SK-N-SH treated with all-trans-retinoic acid at 6 μM for 48 hours (cell line): ENCODE measurements at regions not wholly inside any gene's neighbourhood (a gene's known extent, or its start where the extent isn't known, plus 50 kb on each side); places are given as distances from the start of the nearest gene placed in this dataset.

ENCODE experiments used
- ATAC-seq: fragments of 200-7000 bp; cut with Tn5 transposase; 3 replicates; pipeline ENCODE4 v1.9.1; 2020; ENCODE audit warnings: mild to moderate bottlenecking, moderate library complexity
- ARNTL ChIP-seq: fragments of 450-650 bp; formaldehyde crosslinking; IDR thresholded peaks from 2 replicates; pipeline ENCODE4 v1.5.0; 2020; ENCODE audit warnings: low read depth, mild to moderate bottlenecking, moderate library complexity, borderline replicate concordance
- BACH2 ChIP-seq: fragments of 250-450 bp; sonication (Bioruptor Pico); IDR thresholded peaks from 2 replicates; pipeline ENCODE4 v1.9.0; 2021; ENCODE audit warnings: mild to moderate bottlenecking, borderline replicate concordance
- CSRNP3 ChIP-seq: fragments of 250-450 bp; sonication (Bioruptor Pico); IDR thresholded peaks from 2 replicates; pipeline ENCODE4 v1.5.1; 2021; ENCODE audit warnings: mild to moderate bottlenecking, moderate library complexity
- GLIS3 ChIP-seq: fragments of 250-450 bp; sonication (Bioruptor Pico); IDR thresholded peaks from 2 replicates; pipeline ENCODE4 v1.5.0; 2020; ENCODE audit warnings: mild to moderate bottlenecking, moderate library complexity
- ISL1 ChIP-seq: fragments of 250-450 bp; sonication (Bioruptor Pico); IDR thresholded peaks from 2 replicates; pipeline ENCODE4 v2.1.2; 2022; ENCODE audit warnings: mild to moderate bottlenecking, moderate library complexity
- PPARA ChIP-seq: fragments of 250-450 bp; sonication (Bioruptor Pico); IDR thresholded peaks from 2 replicates; pipeline ENCODE4 v1.5.0; 2020; ENCODE audit warnings: mild to moderate bottlenecking, borderline replicate concordance
- RARB ChIP-seq: fragments of 250-450 bp; sonication (Bioruptor Pico); IDR thresholded peaks from 2 replicates; pipeline ENCODE4 v1.8.0; 2021; ENCODE audit warnings: mild to moderate bottlenecking, moderate library complexity
- SNAI2 ChIP-seq: fragments of 250-450 bp; sonication (Bioruptor Pico); IDR thresholded peaks from 2 replicates; pipeline ENCODE4 v1.5.0; 2020; ENCODE audit warnings: mild to moderate bottlenecking, moderate library complexity
- TCF4 ChIP-seq: fragments of 250-450 bp; sonication (Bioruptor Pico); IDR thresholded peaks from 2 replicates; pipeline ENCODE4 v1.8.0; 2021; ENCODE audit warnings: mild to moderate bottlenecking, moderate library complexity, borderline replicate concordance
- TOX ChIP-seq: fragments of 250-450 bp; sonication (Bioruptor Pico); IDR thresholded peaks from 2 replicates; pipeline ENCODE4 v1.8.0; 2021; ENCODE audit warnings: mild to moderate bottlenecking, moderate library complexity, borderline replicate concordance
- ZC3H10 ChIP-seq: fragments of 250-450 bp; sonication (Bioruptor Pico); IDR thresholded peaks from 2 replicates; pipeline ENCODE4 v1.5.1; 2021; ENCODE audit warnings: mild to moderate bottlenecking, moderate library complexity
- ZFP3 ChIP-seq: fragments of 250-450 bp; sonication (Bioruptor Pico); IDR thresholded peaks from 2 replicates; pipeline ENCODE4 v1.5.0; 2020; ENCODE audit warnings: mild to moderate bottlenecking, moderate library complexity
- ZNF565 ChIP-seq: fragments of 450-650 bp; formaldehyde crosslinking; conservative IDR thresholded peaks from 2 replicates; pipeline ENCODE4 v1.5.0; 2020; ENCODE audit warnings: low read depth, mild to moderate bottlenecking, moderate library complexity
- TF ChIP-seq, protein P1 (sequence below): fragments of 250-450 bp; sonication (Bioruptor Pico); IDR thresholded peaks from 2 replicates; pipeline ENCODE4 v1.5.1; 2020; ENCODE audit warnings: low read depth, mild to moderate bottlenecking, moderate library complexity
- TF ChIP-seq, protein P2 (sequence below): fragments of 250-450 bp; sonication (Bioruptor Pico); IDR thresholded peaks from 2 replicates; pipeline ENCODE4 v1.8.0; 2021; ENCODE audit warnings: low read depth, mild to moderate bottlenecking, moderate library complexity, borderline replicate concordance
- TF ChIP-seq, protein P3 (sequence below): fragments of 250-450 bp; sonication (Bioruptor Pico); IDR thresholded peaks from 2 replicates; pipeline ENCODE4 v1.8.0; 2020; ENCODE audit warnings: mild to moderate bottlenecking, moderate library complexity, borderline replicate concordance
- TF ChIP-seq, protein P4 (sequence below): fragments of 250-450 bp; sonication (Bioruptor Pico); IDR thresholded peaks from 2 replicates; pipeline ENCODE4 v1.5.0; 2020; ENCODE audit warnings: mild to moderate bottlenecking, moderate library complexity

DNA sequence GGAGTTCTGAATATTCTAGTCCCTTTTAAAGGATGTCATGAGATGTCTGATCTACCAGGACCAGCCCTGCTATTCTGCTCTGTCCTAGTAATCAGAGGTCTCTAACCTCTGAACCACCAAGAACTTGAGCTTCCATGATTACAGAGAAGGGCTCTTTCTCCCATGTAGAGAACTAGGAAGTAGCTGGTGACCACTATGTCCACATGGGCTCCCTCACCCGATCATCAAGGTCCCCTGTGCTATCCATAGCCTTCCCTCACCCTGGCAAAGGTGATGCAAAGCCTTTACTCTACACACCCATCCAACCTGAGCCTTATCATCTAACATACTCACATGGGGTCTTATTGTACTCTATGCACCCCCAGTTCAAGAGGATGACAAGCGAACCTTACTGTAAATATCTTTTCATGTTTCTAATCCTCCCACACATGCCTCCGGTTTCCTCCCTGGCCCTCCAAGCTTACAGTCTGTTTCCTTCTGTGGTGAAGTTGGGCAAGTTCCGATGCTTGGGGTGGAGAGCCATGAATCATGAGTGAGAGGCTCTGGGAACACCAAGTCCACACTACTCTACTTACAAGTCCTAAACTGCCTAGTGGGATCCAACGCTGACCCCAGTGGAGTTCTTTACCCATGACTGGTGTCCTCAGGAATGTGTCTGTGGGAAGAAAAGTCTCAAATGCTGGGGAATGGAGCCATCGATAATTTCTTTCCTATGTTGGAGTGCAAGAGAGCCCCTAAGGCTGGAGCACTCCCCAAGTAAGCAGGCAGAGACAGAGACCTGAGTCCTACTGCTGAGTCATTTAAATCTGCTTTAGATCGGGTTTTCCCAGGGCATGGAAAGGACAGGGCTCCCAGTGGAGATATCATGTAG lies 73.3 kb upstream of the KLF7 start:
- TF ChIP-seq ISL1 (CRISPR knock-in tag) (no peak), SNAI2 (CRISPR knock-in tag) (no peak), ARNTL (CRISPR knock-in tag) (no peak), GLIS3 (CRISPR knock-in tag) (no peak), BACH2 (CRISPR knock-in tag) (no peak), TOX (CRISPR knock-in tag) (no peak), ZC3H10 (CRISPR knock-in tag) (no peak), ZNF565 (CRISPR knock-in tag) (no peak), TCF4 (no peak), CSRNP3 (CRISPR knock-in tag) (no peak)
- TF ChIP-seq, protein P1, sequence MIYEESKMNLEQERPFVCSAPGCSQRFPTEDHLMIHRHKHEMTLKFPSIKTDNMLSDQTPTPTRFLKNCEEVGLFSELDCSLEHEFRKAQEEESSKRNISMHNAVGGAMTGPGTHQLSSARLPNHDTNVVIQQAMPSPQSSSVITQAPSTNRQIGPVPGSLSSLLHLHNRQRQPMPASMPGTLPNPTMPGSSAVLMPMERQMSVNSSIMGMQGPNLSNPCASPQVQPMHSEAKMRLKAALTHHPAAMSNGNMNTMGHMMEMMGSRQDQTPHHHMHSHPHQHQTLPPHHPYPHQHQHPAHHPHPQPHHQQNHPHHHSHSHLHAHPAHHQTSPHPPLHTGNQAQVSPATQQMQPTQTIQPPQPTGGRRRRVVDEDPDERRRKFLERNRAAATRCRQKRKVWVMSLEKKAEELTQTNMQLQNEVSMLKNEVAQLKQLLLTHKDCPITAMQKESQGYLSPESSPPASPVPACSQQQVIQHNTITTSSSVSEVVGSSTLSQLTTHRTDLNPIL (CRISPR knock-in tag) = no peak
- TF ChIP-seq, protein P2, sequence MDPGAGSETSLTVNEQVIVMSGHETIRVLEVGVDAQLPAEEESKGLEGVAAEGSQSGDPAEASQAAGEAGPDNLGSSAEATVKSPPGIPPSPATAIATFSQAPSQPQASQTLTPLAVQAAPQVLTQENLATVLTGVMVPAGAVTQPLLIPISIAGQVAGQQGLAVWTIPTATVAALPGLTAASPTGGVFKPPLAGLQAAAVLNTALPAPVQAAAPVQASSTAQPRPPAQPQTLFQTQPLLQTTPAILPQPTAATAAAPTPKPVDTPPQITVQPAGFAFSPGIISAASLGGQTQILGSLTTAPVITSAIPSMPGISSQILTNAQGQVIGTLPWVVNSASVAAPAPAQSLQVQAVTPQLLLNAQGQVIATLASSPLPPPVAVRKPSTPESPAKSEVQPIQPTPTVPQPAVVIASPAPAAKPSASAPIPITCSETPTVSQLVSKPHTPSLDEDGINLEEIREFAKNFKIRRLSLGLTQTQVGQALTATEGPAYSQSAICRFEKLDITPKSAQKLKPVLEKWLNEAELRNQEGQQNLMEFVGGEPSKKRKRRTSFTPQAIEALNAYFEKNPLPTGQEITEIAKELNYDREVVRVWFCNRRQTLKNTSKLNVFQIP (CRISPR knock-in tag) = no peak
- TF ChIP-seq, protein P3, sequence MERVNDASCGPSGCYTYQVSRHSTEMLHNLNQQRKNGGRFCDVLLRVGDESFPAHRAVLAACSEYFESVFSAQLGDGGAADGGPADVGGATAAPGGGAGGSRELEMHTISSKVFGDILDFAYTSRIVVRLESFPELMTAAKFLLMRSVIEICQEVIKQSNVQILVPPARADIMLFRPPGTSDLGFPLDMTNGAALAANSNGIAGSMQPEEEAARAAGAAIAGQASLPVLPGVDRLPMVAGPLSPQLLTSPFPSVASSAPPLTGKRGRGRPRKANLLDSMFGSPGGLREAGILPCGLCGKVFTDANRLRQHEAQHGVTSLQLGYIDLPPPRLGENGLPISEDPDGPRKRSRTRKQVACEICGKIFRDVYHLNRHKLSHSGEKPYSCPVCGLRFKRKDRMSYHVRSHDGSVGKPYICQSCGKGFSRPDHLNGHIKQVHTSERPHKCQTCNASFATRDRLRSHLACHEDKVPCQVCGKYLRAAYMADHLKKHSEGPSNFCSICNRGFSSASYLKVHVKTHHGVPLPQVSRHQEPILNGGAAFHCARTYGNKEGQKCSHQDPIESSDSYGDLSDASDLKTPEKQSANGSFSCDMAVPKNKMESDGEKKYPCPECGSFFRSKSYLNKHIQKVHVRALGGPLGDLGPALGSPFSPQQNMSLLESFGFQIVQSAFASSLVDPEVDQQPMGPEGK (CRISPR knock-in tag) = no peak
- TF ChIP-seq, all 23 proteins: peak for 0
- ATAC-seq = peak; percentile 92

DNA sequence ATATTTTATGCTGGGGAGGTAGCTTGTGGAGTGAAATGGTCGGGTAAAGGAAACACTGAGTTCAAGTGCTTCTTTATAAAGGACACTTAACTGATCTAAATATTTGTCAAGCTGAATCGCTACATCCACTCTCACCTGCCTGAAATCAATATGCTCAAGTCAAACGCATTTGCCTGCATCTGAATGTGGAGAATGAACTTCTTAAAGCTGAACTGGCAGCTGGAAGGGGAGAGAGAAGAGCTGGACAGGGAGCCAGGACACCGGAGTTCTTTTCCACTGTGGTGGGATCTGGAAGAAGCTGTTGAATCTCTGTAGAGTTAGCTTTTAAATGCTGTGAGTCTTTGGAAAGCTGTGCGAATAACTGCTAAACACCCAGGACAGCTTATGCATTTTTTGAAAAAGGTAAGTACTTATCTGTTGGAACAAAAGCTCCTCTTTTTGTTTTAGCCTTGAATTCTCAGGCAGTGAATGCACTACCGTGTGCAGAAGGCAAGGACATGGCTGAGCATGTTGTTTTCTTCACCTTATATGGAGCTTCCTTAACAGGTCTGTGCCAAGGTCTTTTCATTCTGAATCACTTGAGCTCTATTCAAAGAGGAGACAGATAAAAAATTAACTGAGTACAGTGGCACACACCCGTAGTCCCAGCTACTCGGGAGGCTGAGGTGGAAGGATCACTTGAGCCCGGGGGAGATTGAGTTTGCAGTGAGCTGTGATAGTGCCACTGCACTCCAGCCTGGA lies 74.2 kb upstream of the KLF7 start:
- no peak for TF ChIP-seq CSRNP3 (CRISPR knock-in tag)
- ATAC-seq = peak; percentile 65

- ATAC-seq = no peak
- TF ChIP-seq CSRNP3 (CRISPR knock-in tag) = no peak
- TF ChIP-seq ZFP3 (CRISPR knock-in tag) = no peak
- TF ChIP-seq BACH2 (CRISPR knock-in tag) = no peak
- TF ChIP-seq ARNTL (CRISPR knock-in tag) = no peak
- TF ChIP-seq GLIS3 (CRISPR knock-in tag) = no peak
- TF ChIP-seq, protein P3 (CRISPR knock-in tag) = no peak
- TF ChIP-seq RARB (CRISPR knock-in tag) = no peak
- TF ChIP-seq PPARA (CRISPR knock-in tag) = no peak
- TF ChIP-seq, protein P4, sequence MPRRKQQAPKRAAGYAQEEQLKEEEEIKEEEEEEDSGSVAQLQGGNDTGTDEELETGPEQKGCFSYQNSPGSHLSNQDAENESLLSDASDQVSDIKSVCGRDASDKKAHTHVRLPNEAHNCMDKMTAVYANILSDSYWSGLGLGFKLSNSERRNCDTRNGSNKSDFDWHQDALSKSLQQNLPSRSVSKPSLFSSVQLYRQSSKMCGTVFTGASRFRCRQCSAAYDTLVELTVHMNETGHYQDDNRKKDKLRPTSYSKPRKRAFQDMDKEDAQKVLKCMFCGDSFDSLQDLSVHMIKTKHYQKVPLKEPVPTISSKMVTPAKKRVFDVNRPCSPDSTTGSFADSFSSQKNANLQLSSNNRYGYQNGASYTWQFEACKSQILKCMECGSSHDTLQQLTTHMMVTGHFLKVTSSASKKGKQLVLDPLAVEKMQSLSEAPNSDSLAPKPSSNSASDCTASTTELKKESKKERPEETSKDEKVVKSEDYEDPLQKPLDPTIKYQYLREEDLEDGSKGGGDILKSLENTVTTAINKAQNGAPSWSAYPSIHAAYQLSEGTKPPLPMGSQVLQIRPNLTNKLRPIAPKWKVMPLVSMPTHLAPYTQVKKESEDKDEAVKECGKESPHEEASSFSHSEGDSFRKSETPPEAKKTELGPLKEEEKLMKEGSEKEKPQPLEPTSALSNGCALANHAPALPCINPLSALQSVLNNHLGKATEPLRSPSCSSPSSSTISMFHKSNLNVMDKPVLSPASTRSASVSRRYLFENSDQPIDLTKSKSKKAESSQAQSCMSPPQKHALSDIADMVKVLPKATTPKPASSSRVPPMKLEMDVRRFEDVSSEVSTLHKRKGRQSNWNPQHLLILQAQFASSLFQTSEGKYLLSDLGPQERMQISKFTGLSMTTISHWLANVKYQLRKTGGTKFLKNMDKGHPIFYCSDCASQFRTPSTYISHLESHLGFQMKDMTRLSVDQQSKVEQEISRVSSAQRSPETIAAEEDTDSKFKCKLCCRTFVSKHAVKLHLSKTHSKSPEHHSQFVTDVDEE (CRISPR knock-in tag) = no peak
- TF ChIP-seq, all 23 proteins: peak for 0
Observed at GRCh38 chr2:207240649-207241048, 74.9 kb upstream of the KLF7 start.
